Prostate gland (tissue), 2 donors: ENCODE measurements at regions not wholly inside any gene's neighbourhood (a gene's known extent, or its start where the extent isn't known, plus 50 kb on each side); places are given as distances from the start of the nearest gene placed in this dataset.

ENCODE experiments used
- CTCF ChIP-seq, 4 experiments: fragments of 200-600 bp in 2 of 4; fragments of 450-650 bp in 2 of 4; sonication (generic) in 2 of 4; IDR thresholded peaks; 1 replicate in 3 of 4; 2 replicates in 1 of 4; pipeline ENCODE4 v1.5.1; 2016 to 2019; ENCODE audit warnings: antibody characterized with exemption in 4 of 4, mild to moderate bottlenecking in 2 of 4, moderate library complexity in 2 of 4
- POLR2A ChIP-seq: fragments of 450-650 bp; IDR thresholded peaks from one replicate; pipeline ENCODE4 v1.6.1; 2016; ENCODE audit warnings: antibody characterized with exemption, mild to moderate bottlenecking
- POLR2AphosphoS5 ChIP-seq: sonication (generic); formaldehyde crosslinking; IDR thresholded peaks from one replicate; pipeline ENCODE4 v1.6.1; 2017; ENCODE audit warnings: antibody characterized with exemption

- no peak for TF ChIP-seq CTCF (IDR thresholded peaks at IDR 0.05)
- no peak for TF ChIP-seq POLR2A
- TF ChIP-seq POLR2AphosphoS5 = no peak
Measured at GRCh38 chr5:124538931-124539330, 207.5 kb downstream of the ZNF608 start.
